GM10248 (cell line): ENCODE measurements at regions not wholly inside any gene's neighbourhood (a gene's known extent, or its start where the extent isn't known, plus 50 kb on each side); places are given as distances from the start of the nearest gene placed in this dataset.

Source experiments
- CTCF ChIA-PET: fragments of 300-600 bp; sonication (Branson Sonifier 250); formaldehyde crosslinking; extraction: SDS; loops from one replicate; lab custom pipeline; 2021; ENCODE audit warnings: antibody characterized with exemption; lab: Yijun Ruan, JAX
- POLR2A ChIA-PET: fragments of 350-650 bp; sonication (Branson Sonifier 250); formaldehyde crosslinking; extraction: SDS; loops from one replicate; lab custom pipeline; 2020; ENCODE audit warnings: antibody characterized with exemption; lab: Yijun Ruan, JAX
- DNase-seq: peaks from one replicate; pipeline ENCODE4 v3.0.0; 2012; ENCODE audit errors: extremely low spot score
- CTCF ChIP-seq: IDR thresholded peaks from 2 replicates; pipeline ENCODE4 v1.5.1; 2012; ENCODE audit warnings: mild to moderate bottlenecking, low read depth; ENCODE audit errors: extremely low read depth, missing control alignments, control extremely low read depth

GRCh38 chr5:174981416-174981815 is 257.0 kb downstream of the MSX2 start:
- POLR2A ChIA-PET: no interaction called here
- CTCF ChIA-PET: no interaction called here
- no peak for DNase-seq
- TF ChIP-seq CTCF: no peak

GRCh38 chr5:174980952-174981351 is 256.6 kb downstream of the MSX2 start:
- no peak for DNase-seq
- TF ChIP-seq CTCF: no peak
- CTCF ChIA-PET: no interaction called here
- POLR2A ChIA-PET: no interaction called here

- TF ChIP-seq CTCF: no peak
- POLR2A ChIA-PET: no interaction called here
- CTCF ChIA-PET: interaction anchor here (1.4 kb wide), 1 partner anchor 12 kb away, joined by 3 read pairs; no protein-coding TSS in a partner anchor
- DNase-seq: no peak
Observed at GRCh38 chr5:174972291-174972690, 247.9 kb downstream of the MSX2 start.

GRCh38 chr5:174971210-174971609 is 246.8 kb downstream of the MSX2 start:
- ChIA-PET CTCF (interaction anchor here (1.4 kb wide), 1 partner anchor 13 kb away, joined by 3 read pairs; no protein-coding TSS in a partner anchor), POLR2A (no interaction called here)
- no peak for TF ChIP-seq CTCF

GRCh38 chr5:174970502-174970901 is 246.1 kb downstream of the MSX2 start:
- no peak for DNase-seq
- no peak for TF ChIP-seq CTCF
- POLR2A ChIA-PET: no interaction called here
- CTCF ChIA-PET: no interaction called here

More at GRCh38 chr5:174971210-174971609, 246.8 kb downstream of the MSX2 start:
- DNase-seq: no peak

GRCh38 chr5:174953871-174954270 is 229.5 kb downstream of the MSX2 start:
- CTCF ChIA-PET: interaction anchor here (1.5 to 2.3 kb wide), 3 partner anchors 16 to 511 kb away, joined by 3 to 9 read pairs (median 4); partner anchors contain the start of gene DRD1
- no peak for TF ChIP-seq CTCF
- POLR2A ChIA-PET: no interaction called here
- no peak for DNase-seq

GRCh38 chr5:174951151-174951780 is 226.9 kb downstream of the MSX2 start:
- ChIA-PET CTCF (interaction anchor here (0.6 to 2.8 kb wide), 6 partner anchors 9 to 513 kb away, joined by 3 to 8 read pairs (median 3); no protein-coding TSS in a partner anchor), POLR2A (no interaction called here)
- DNase-seq: peak; percentile 72

More at GRCh38 chr5:174951151-174951780, 226.9 kb downstream of the MSX2 start:
- peak; percentile 82 for TF ChIP-seq CTCF
